ENCODE measurements at regions not wholly inside any gene's neighbourhood (a gene's known extent, or its start where the extent isn't known, plus 50 kb on each side); places are given as distances from the start of the nearest gene placed in this dataset.
A peak's percentile ranks its signal among the peaks of the same experiment; 100 is the strongest.
"Not testable (repeated sequence)": the region's sequence is repeated elsewhere in the genome, so short reads cannot be mapped to it uniquely, and the experiment has no call there.

GRCh38 chr22:49517211-49517610, 310.5 kb downstream of the BRD1 start:
- H3K9me3 ChIP-seq (ENCODE audit: low read length), result no peaks in the 10 kb centered on the region
- peaks cover 7% of the 10 kb centered on the region for H3K4me1 ChIP-seq (ENCODE audit: insufficient read depth, low read length)
- no peak overlapping the region for H3K4me3 Mint-ChIP-seq
- H3K27ac ChIP-seq (ENCODE audit: low read depth, low read length), result no peak overlapping the region
- H3K27me3 Mint-ChIP-seq, result peaks cover 7 to 10% of the 10 kb centered on the region in 2 donors
- no peaks in the 10 kb centered on the region for H3K36me3 ChIP-seq (ENCODE audit: insufficient read depth, low read length)
- H3K27ac Mint-ChIP-seq, result peak overlapping the region in 1 of 8 donors; percentile 47
- ChIA-PET CTCF (no interaction called here), POLR2A (no interaction called here)
- H3K36me3 Mint-ChIP-seq, result peaks cover 0 to 23% (median 3%) of the 10 kb centered on the region in 3 donors
- no peak for DNase-seq
- H3K9me3 Mint-ChIP-seq, result peaks cover 0 to 8% (median 3%) of the 10 kb centered on the region in 5 donors
- H3K4me3 ChIP-seq (ENCODE audit: low read length), result no peak overlapping the region
- H3K27me3 ChIP-seq (ENCODE audit: insufficient read depth, low read length, poor library complexity, severe bottlenecking), result no peaks in the 10 kb centered on the region
- peaks cover 5 to 9% (median 5%) of the 10 kb centered on the region in 3 donors for H3K4me1 Mint-ChIP-seq

GRCh38 chr22:49515475-49515874, 312.2 kb downstream of the BRD1 start:
- Histone ChIP-seq H3K27ac (ENCODE audit: low read depth, low read length) (no peak overlapping the region), H3K4me3 (ENCODE audit: low read length) (no peak overlapping the region), H3K36me3 (ENCODE audit: insufficient read depth, low read length) (no peaks in the 10 kb centered on the region), H3K9me3 (ENCODE audit: low read length) (peaks cover 8% of the 10 kb centered on the region), H3K4me1 (ENCODE audit: insufficient read depth, low read length) (peaks cover 16% of the 10 kb centered on the region), H3K27me3 (ENCODE audit: insufficient read depth, low read length, poor library complexity, severe bottlenecking) (no peaks in the 10 kb centered on the region)
- ChIA-PET POLR2A (no interaction called here), CTCF (no interaction called here)
- no peak for DNase-seq
- no peak overlapping the region for H3K4me3 Mint-ChIP-seq
- H3K4me1 Mint-ChIP-seq, result peaks cover 14 to 19% (median 17%) of the 10 kb centered on the region in 3 donors
- no peak overlapping the region for H3K27ac Mint-ChIP-seq
- peaks cover 9 to 21% (median 11%) of the 10 kb centered on the region in 5 donors for H3K9me3 Mint-ChIP-seq
- H3K27me3 Mint-ChIP-seq, result peaks cover 7 to 10% of the 10 kb centered on the region in 2 donors
- H3K36me3 Mint-ChIP-seq, result peaks cover 3 to 32% (median 6%) of the 10 kb centered on the region in 3 donors

GRCh38 chr22:49514641-49515040, 313.0 kb downstream of the BRD1 start:
- Mint-ChIP-seq H3K4me3 (no peak overlapping the region), H3K27ac (peak overlapping the region in 1 of 8 donors; percentile 23), H3K9me3 (peaks cover 13 to 28% (median 17%) of the 10 kb centered on the region in 5 donors), H3K27me3 (peaks cover 7 to 9% of the 10 kb centered on the region in 2 donors), H3K36me3 (peaks cover 3 to 39% (median 6%) of the 10 kb centered on the region in 3 donors), H3K4me1 (peaks cover 14 to 19% (median 17%) of the 10 kb centered on the region in 3 donors)
- DNase-seq, result no peak
- H3K4me1 ChIP-seq (ENCODE audit: insufficient read depth, low read length), result peaks cover 16% of the 10 kb centered on the region
- H3K9me3 ChIP-seq (ENCODE audit: low read length), result peaks cover 8% of the 10 kb centered on the region
- ChIA-PET POLR2A (no interaction called here), CTCF (no interaction called here)
- H3K36me3 ChIP-seq (ENCODE audit: insufficient read depth, low read length), result no peaks in the 10 kb centered on the region
- no peaks in the 10 kb centered on the region for H3K27me3 ChIP-seq (ENCODE audit: insufficient read depth, low read length, poor library complexity, severe bottlenecking)
- H3K4me3 ChIP-seq (ENCODE audit: low read length), result no peak overlapping the region
- no peak overlapping the region for H3K27ac ChIP-seq (ENCODE audit: low read depth, low read length)

- no peak overlapping the region for H3K4me3 Mint-ChIP-seq
- peaks cover 8% of the 10 kb centered on the region for H3K9me3 ChIP-seq (ENCODE audit: low read length)
- POLR2A ChIA-PET, result no interaction called here
- H3K36me3 Mint-ChIP-seq, result peaks cover 3 to 42% (median 6%) of the 10 kb centered on the region in 3 donors
- CTCF ChIA-PET, result no interaction called here
- peaks cover 14 to 19% (median 17%) of the 10 kb centered on the region in 3 donors for H3K4me1 Mint-ChIP-seq
- H3K9me3 Mint-ChIP-seq, result peaks cover 14 to 32% (median 21%) of the 10 kb centered on the region in 5 donors
- DNase-seq, result no peak
- H3K4me3 ChIP-seq (ENCODE audit: low read length), result no peak overlapping the region
- H3K27me3 Mint-ChIP-seq, result peaks cover 3 to 6% of the 10 kb centered on the region in 2 donors
- H3K27me3 ChIP-seq (ENCODE audit: insufficient read depth, low read length, poor library complexity, severe bottlenecking), result no peaks in the 10 kb centered on the region
- H3K27ac ChIP-seq (ENCODE audit: low read depth, low read length), result no peak overlapping the region
- no peaks in the 10 kb centered on the region for H3K36me3 ChIP-seq (ENCODE audit: insufficient read depth, low read length)
- H3K27ac Mint-ChIP-seq, result peak overlapping the region in 2 of 8 donors; percentile 72 to 90
- peaks cover 16% of the 10 kb centered on the region for H3K4me1 ChIP-seq (ENCODE audit: insufficient read depth, low read length)
These were observed 313.5 kb downstream of the BRD1 start for GRCh38 chr22:49514211-49514610.

- H3K9me3 Mint-ChIP-seq, result peaks cover 14 to 32% (median 22%) of the 10 kb centered on the region in 5 donors
- peak overlapping the region in 5 of 8 donors; percentile 6 to 90 (median 38) for H3K27ac Mint-ChIP-seq
- Histone ChIP-seq H3K36me3 (ENCODE audit: insufficient read depth, low read length) (no peaks in the 10 kb centered on the region), H3K4me1 (ENCODE audit: insufficient read depth, low read length) (peaks cover 16% of the 10 kb centered on the region), H3K9me3 (ENCODE audit: low read length) (peaks cover 8% of the 10 kb centered on the region), H3K4me3 (ENCODE audit: low read length) (no peak overlapping the region), H3K27me3 (ENCODE audit: insufficient read depth, low read length, poor library complexity, severe bottlenecking) (no peaks in the 10 kb centered on the region), H3K27ac (ENCODE audit: low read depth, low read length) (no peak overlapping the region)
- no peak for DNase-seq
- H3K4me3 Mint-ChIP-seq, result no peak overlapping the region
- CTCF ChIA-PET, result no interaction called here
- H3K27me3 Mint-ChIP-seq, result peaks cover 0 to 2% of the 10 kb centered on the region in 2 donors
- H3K4me1 Mint-ChIP-seq, result peaks cover 14 to 19% (median 17%) of the 10 kb centered on the region in 3 donors
- POLR2A ChIA-PET, result no interaction called here
- H3K36me3 Mint-ChIP-seq, result peaks cover 3 to 40% (median 6%) of the 10 kb centered on the region in 3 donors
These were observed 314.3 kb downstream of the BRD1 start for GRCh38 chr22:49513358-49513851.

GRCh38 chr22:49512487-49513165, 315.0 kb downstream of the BRD1 start:
- Mint-ChIP-seq H3K27ac (peak overlapping the region in 6 of 8 donors; percentile 82 to 93 (median 91)), H3K4me3 (peak overlapping the region in 1 of 7 donors; percentile 27), H3K36me3 (peaks cover 3 to 47% (median 6%) of the 10 kb centered on the region in 3 donors), H3K4me1 (peaks cover 14 to 19% (median 17%) of the 10 kb centered on the region in 3 donors), H3K9me3 (peaks cover 14 to 38% (median 26%) of the 10 kb centered on the region in 5 donors), H3K27me3 (no peaks in the 10 kb centered on the region)
- ChIA-PET CTCF (no interaction called here), POLR2A (no interaction called here)
- DNase-seq, result no peak
- Histone ChIP-seq H3K36me3 (ENCODE audit: insufficient read depth, low read length) (no peaks in the 10 kb centered on the region), H3K9me3 (ENCODE audit: low read length) (peaks cover 8% of the 10 kb centered on the region), H3K4me3 (ENCODE audit: low read length) (no peak overlapping the region), H3K27ac (ENCODE audit: low read depth, low read length) (peak overlapping the region; percentile 38), H3K27me3 (ENCODE audit: insufficient read depth, low read length, poor library complexity, severe bottlenecking) (no peaks in the 10 kb centered on the region), H3K4me1 (ENCODE audit: insufficient read depth, low read length) (peaks cover 16% of the 10 kb centered on the region)

GRCh38 chr22:49511393-49512189, 316.1 kb downstream of the BRD1 start:
- peaks cover 3 to 48% (median 6%) of the 10 kb centered on the region in 3 donors for H3K36me3 Mint-ChIP-seq
- Histone ChIP-seq H3K4me1 (ENCODE audit: insufficient read depth, low read length) (peaks cover 16% of the 10 kb centered on the region), H3K27ac (ENCODE audit: low read depth, low read length) (peak overlapping the region; percentile 38)
- H3K36me3 ChIP-seq (ENCODE audit: insufficient read depth, low read length); POLR2A ChIA-PET; CTCF ChIA-PET; H3K27me3 ChIP-seq (ENCODE audit: insufficient read depth, low read length, poor library complexity, severe bottlenecking); H3K9me3 ChIP-seq (ENCODE audit: low read length); H3K27me3 Mint-ChIP-seq; H3K4me3 ChIP-seq (ENCODE audit: low read length): not testable (repeated sequence)
- peak in 3 of 5 donors; percentile 20 to 64 (median 61) for DNase-seq
- H3K27ac Mint-ChIP-seq, result peak overlapping the region; percentile 82 to 97 (median 90)
- peaks cover 14 to 19% (median 17%) of the 10 kb centered on the region in 3 donors for H3K4me1 Mint-ChIP-seq
- H3K4me3 Mint-ChIP-seq, result peak overlapping the region in 1 of 7 donors; percentile 24
- H3K9me3 Mint-ChIP-seq, result peaks cover 14 to 38% (median 26%) of the 10 kb centered on the region in 5 donors

GRCh38 chr22:49510718-49511117, 317.0 kb downstream of the BRD1 start:
- CTCF ChIA-PET, result no interaction called here

More at GRCh38 chr22:49510718-49511117, 317.0 kb downstream of the BRD1 start:
- H3K27ac Mint-ChIP-seq, result peak overlapping the region in 7 of 8 donors; percentile 66 to 92 (median 82)
- Histone ChIP-seq H3K27ac (ENCODE audit: low read depth, low read length) (no peak overlapping the region), H3K4me3 (ENCODE audit: low read length) (no peak overlapping the region), H3K36me3 (ENCODE audit: insufficient read depth, low read length) (no peaks in the 10 kb centered on the region), H3K27me3 (ENCODE audit: insufficient read depth, low read length, poor library complexity, severe bottlenecking) (no peaks in the 10 kb centered on the region), H3K4me1 (ENCODE audit: insufficient read depth, low read length) (peaks cover 16% of the 10 kb centered on the region), H3K9me3 (ENCODE audit: low read length) (peaks cover 8% of the 10 kb centered on the region)
- POLR2A ChIA-PET, result no interaction called here
- H3K27me3 Mint-ChIP-seq, result no peaks in the 10 kb centered on the region
- peaks cover 14 to 19% (median 17%) of the 10 kb centered on the region in 3 donors for H3K4me1 Mint-ChIP-seq
- H3K9me3 Mint-ChIP-seq, result peaks cover 14 to 42% (median 29%) of the 10 kb centered on the region in 5 donors
- DNase-seq, result no peak
- H3K36me3 Mint-ChIP-seq, result peaks cover 3 to 48% (median 3%) of the 10 kb centered on the region in 3 donors
- no peak overlapping the region for H3K4me3 Mint-ChIP-seq

Data from CD8-positive, alpha-beta memory T cell (primary cell).